MCF 10A (cell line): ENCODE measurements at regions not wholly inside any gene's neighbourhood (a gene's known extent, or its start where the extent isn't known, plus 50 kb on each side); places are given as distances from the start of the nearest gene placed in this dataset.

Experiments used
- BruUV-seq: library from RNA; stranded (reverse); fragments of 400-500 nt; replicated peaks from 2 replicates; lab custom pipeline; 2021; lab: Mats Ljungman, UMichigan
- CTCF ChIA-PET: fragments of 300-600 bp; sonication (Branson Sonifier 250); formaldehyde crosslinking; extraction: SDS; loops from one replicate; lab custom pipeline; 2021; ENCODE audit warnings: antibody characterized with exemption, inconsistent platforms; lab: Yijun Ruan, JAX
- POLR2A ChIA-PET: fragments of 300-600, 350-650 bp; sonication (Branson Sonifier 250); formaldehyde crosslinking; extraction: SDS; loops from one replicate; lab custom pipeline; 2020; ENCODE audit warnings: antibody characterized with exemption, inconsistent platforms; lab: Yijun Ruan, JAX
- DNase-seq: peaks from one replicate; pipeline ENCODE4 v3.0.0-alpha.2; 2018; ENCODE audit not compliant: unreplicated experiment
- H3K27ac Mint-ChIP-seq: one replicate; pipeline ENCODE4 v1.8.0; 2022; ENCODE audit warnings: mild to moderate bottlenecking, low read depth, mixed read lengths; ENCODE audit not compliant: unreplicated experiment
- H3K27me3 Mint-ChIP-seq: one replicate; pipeline ENCODE4 v1.8.0; 2022; ENCODE audit warnings: mixed read lengths; ENCODE audit not compliant: insufficient read depth, unreplicated experiment
- H3K36me3 Mint-ChIP-seq: one replicate; pipeline ENCODE4 v1.8.0; 2022; ENCODE audit warnings: mild to moderate bottlenecking, moderate library complexity, mixed read lengths; ENCODE audit not compliant: insufficient read depth, unreplicated experiment
- H3K4me1 Mint-ChIP-seq: one replicate; pipeline ENCODE4 v1.8.0; 2022; ENCODE audit warnings: mixed read lengths; ENCODE audit not compliant: insufficient read depth, unreplicated experiment
- H3K4me3 Mint-ChIP-seq: one replicate; pipeline ENCODE4 v1.8.0; 2022; ENCODE audit warnings: mild to moderate bottlenecking, moderate library complexity, mixed read lengths; ENCODE audit not compliant: unreplicated experiment
- H3K9me3 Mint-ChIP-seq: one replicate; pipeline ENCODE4 v1.8.0; 2022; ENCODE audit warnings: mixed read lengths; ENCODE audit not compliant: unreplicated experiment
- CTCF ChIP-seq: fragments of 200-600 bp; IDR thresholded peaks from one replicate; pipeline ENCODE4 v1.8.0; 2022; ENCODE audit warnings: antibody characterized with exemption, mild to moderate bottlenecking; ENCODE audit not compliant: unreplicated experiment
- intact Hi-C: fragments of 100-400 bp; cut with micrococcal nuclease; formaldehyde crosslinking; loops from 2 replicates; pipeline ENCODE4 v1.14.1; 2022

GRCh38 chr6:28711325-28711724, 185.6 kb downstream of the GPX5 start:
- no peaks in the 10 kb centered on the region for H3K4me1 Mint-ChIP-seq
- H3K27ac Mint-ChIP-seq: no peak overlapping the region
- BruUV-seq: no TSS peak
- H3K27me3 Mint-ChIP-seq: no peaks in the 10 kb centered on the region
- CTCF ChIA-PET: interaction anchor here (0.6 to 1.5 kb wide), 2 partner anchors 126 to 1527 kb away, joined by 3 to 8 read pairs; no protein-coding TSS in a partner anchor
- H3K4me3 Mint-ChIP-seq: no peak overlapping the region
- peaks cover 27% of the 10 kb centered on the region for H3K9me3 Mint-ChIP-seq
- no peak for TF ChIP-seq CTCF
- peaks cover 7% of the 10 kb centered on the region for H3K36me3 Mint-ChIP-seq
- POLR2A ChIA-PET: interaction anchor here (0.8 kb wide), 1 partner anchor 212 kb away, joined by 4 read pairs; no protein-coding TSS in a partner anchor
- DNase-seq: no peak
- intact Hi-C loops: no loop called here

- BruUV-seq: no TSS peak
- DNase-seq: peak; percentile 63
- H3K27ac Mint-ChIP-seq: no peak overlapping the region
- H3K36me3 Mint-ChIP-seq: peaks cover 7% of the 10 kb centered on the region
- no peak for TF ChIP-seq CTCF
- intact Hi-C loops: no loop called here
- no peaks in the 10 kb centered on the region for H3K4me1 Mint-ChIP-seq
- H3K9me3 Mint-ChIP-seq: peaks cover 25% of the 10 kb centered on the region
- no peak overlapping the region for H3K4me3 Mint-ChIP-seq
- ChIA-PET POLR2A (interaction anchor here (0.8 kb wide), 1 partner anchor 211 kb away, joined by 4 read pairs; no protein-coding TSS in a partner anchor), CTCF (interaction anchor here (0.6 to 1.5 kb wide), 2 partner anchors 126 to 1527 kb away, joined by 3 to 8 read pairs; no protein-coding TSS in a partner anchor)
- H3K27me3 Mint-ChIP-seq: no peaks in the 10 kb centered on the region
Observed at GRCh38 chr6:28711788-28712341, 186.2 kb downstream of the GPX5 start.

GRCh38 chr6:28712982-28713381, 187.3 kb downstream of the GPX5 start:
- intact Hi-C loops: no loop called here
- H3K9me3 Mint-ChIP-seq: peaks cover 15% of the 10 kb centered on the region
- H3K27me3 Mint-ChIP-seq: no peaks in the 10 kb centered on the region
- TF ChIP-seq CTCF: no peak
- H3K36me3 Mint-ChIP-seq: peaks cover 7% of the 10 kb centered on the region
- no peaks in the 10 kb centered on the region for H3K4me1 Mint-ChIP-seq
- ChIA-PET CTCF (no interaction called here), POLR2A (no interaction called here)
- no peak overlapping the region for H3K27ac Mint-ChIP-seq
- DNase-seq: no peak
- BruUV-seq: no TSS peak
- no peak overlapping the region for H3K4me3 Mint-ChIP-seq

- DNase-seq: peak; percentile 49
- Mint-ChIP-seq H3K27ac (no peak overlapping the region), H3K27me3 (no peaks in the 10 kb centered on the region), H3K9me3 (no peaks in the 10 kb centered on the region), H3K4me1 (no peaks in the 10 kb centered on the region), H3K4me3 (no peak overlapping the region), H3K36me3 (no peaks in the 10 kb centered on the region)
- no TSS peak for BruUV-seq
- POLR2A ChIA-PET: interaction anchor here (1.0 kb wide), 1 partner anchor 10 kb away, joined by 4 read pairs; no protein-coding TSS in a partner anchor
- intact Hi-C loops: no loop called here
- no peak for TF ChIP-seq CTCF
- CTCF ChIA-PET: interaction anchor here (0.6 kb wide), 1 partner anchor 177 kb away, joined by 4 read pairs; no protein-coding TSS in a partner anchor
Observed at GRCh38 chr6:28719275-28719940, 193.7 kb downstream of the GPX5 start.
